H1 (cell line): ENCODE measurements at regions not wholly inside any gene's neighbourhood (a gene's known extent, or its start where the extent isn't known, plus 50 kb on each side); places are given as distances from the start of the nearest gene placed in this dataset.

Source experiments
- CBX8 ChIP-seq: fragments of 300-800, 300-1000 bp; sonication (generic); IDR thresholded peaks from 2 replicates; pipeline ENCODE4 v1.7.1; 2016; ENCODE audit warnings: low read depth, low read length, borderline replicate concordance
- CHD7 ChIP-seq: fragments of 300-600 bp; sonication (generic); IDR thresholded peaks from 2 replicates; pipeline ENCODE4 v1.7.1; 2012; ENCODE audit warnings: low read length, moderate library complexity, mild to moderate bottlenecking, inconsistent platforms; ENCODE audit not compliant: insufficient replicate concordance
- GABPA ChIP-seq: IDR thresholded peaks from 2 replicates; pipeline ENCODE4 v1.6.1; 2011; ENCODE audit warnings: mild to moderate bottlenecking, low read length, moderate library complexity, borderline replicate concordance; ENCODE audit not compliant: insufficient read depth
- GTF2F1 ChIP-seq: IDR thresholded peaks from 2 replicates; pipeline ENCODE4 v1.6.1; 2012; ENCODE audit warnings: low read depth, low read length, improper control_type of control experiment, borderline replicate concordance
- POU5F1 ChIP-seq: IDR thresholded peaks from 2 replicates; pipeline ENCODE4 v1.6.1; 2011; ENCODE audit warnings: low read depth, mild to moderate bottlenecking, low read length, moderate library complexity
- RXRA ChIP-seq: IDR thresholded peaks from 2 replicates; pipeline ENCODE4 v1.6.1; 2011; ENCODE audit warnings: low read depth, mild to moderate bottlenecking, low read length, moderate library complexity; ENCODE audit not compliant: insufficient read depth
- SP1 ChIP-seq: IDR thresholded peaks from 2 replicates; pipeline ENCODE4 v1.6.1; 2011; ENCODE audit warnings: low read depth, low read length
- SUZ12 ChIP-seq: fragments of 200-600 bp; sonication (generic); IDR thresholded peaks from 2 replicates; pipeline ENCODE4 v1.6.1; 2012; ENCODE audit warnings: mild to moderate bottlenecking, inconsistent platforms, low read length, moderate library complexity, mixed read lengths
- TBP ChIP-seq: IDR thresholded peaks from 2 replicates; pipeline ENCODE4 v1.6.1; 2011; ENCODE audit warnings: low read depth, low read length, improper control_type of control experiment
- ZNF274 ChIP-seq: IDR thresholded peaks from 2 replicates; pipeline ENCODE4 v1.7.0; 2012; ENCODE audit warnings: low read length, borderline replicate concordance; ENCODE audit errors: extremely low read depth

GRCh38 chrX:31007321-31007720 lies 64.5 kb downstream of the FTHL17 start (continued):
- TF ChIP-seq CHD7 (no peak), CBX8 (no peak), SUZ12 (no peak), GABPA (no peak), TBP (no peak), POU5F1 (no peak), RXRA (no peak), GTF2F1 (no peak), ZNF274 (no peak), SP1 (no peak)
